ENCODE measurements at regions not wholly inside any gene's neighbourhood (a gene's known extent, or its start where the extent isn't known, plus 50 kb on each side); places are given as distances from the start of the nearest gene placed in this dataset.

- Histone ChIP-seq H3K4me2 (replicated peaks; ENCODE audit: extremely low read depth, low read length, poor library complexity, severe bottlenecking) (no peak overlapping the region), H3K27ac (ENCODE audit: low read depth in 1 of 2, low read length in 2 of 2) (no peak overlapping the region), H4K20me1 (ENCODE audit: insufficient read depth, low read length) (no peaks in the 10 kb centered on the region), H3K79me2 (ENCODE audit: insufficient read depth, low read length) (no peaks in the 10 kb centered on the region), H3K27me3 (ENCODE audit: control insufficient read depth in 2 of 2, insufficient read depth in 2 of 2, low read length in 2 of 2) (no peaks in the 10 kb centered on the region), H3K36me3 (replicated peaks in 1 of 2; ENCODE audit: control insufficient read depth in 1 of 2, insufficient read depth in 2 of 2, low read length in 2 of 2) (no peaks in the 10 kb centered on the region), H3K9ac (ENCODE audit: insufficient read depth, low read length, poor library complexity, severe bottlenecking) (no peak overlapping the region), H3K9me3 (replicated peaks in 1 of 2; ENCODE audit: control insufficient read depth in 1 of 2, insufficient read depth in 1 of 2, low read length in 2 of 2) (peaks cover 0 to 3% of the 10 kb centered on the region in 2 donors), H3K4me1 (ENCODE audit: control insufficient read depth in 1 of 2, insufficient read depth in 2 of 2, low read length in 2 of 2) (no peaks in the 10 kb centered on the region), H2AFZ (ENCODE audit: insufficient read depth, low read depth, low read length, poor library complexity, severe bottlenecking) (no peak overlapping the region), H3K4me3 (replicated peaks in 1 of 3; ENCODE audit: low read depth in 2 of 3, low read length in 3 of 3) (no peak overlapping the region)
- H3K36me3 Mint-ChIP-seq = no peaks in the 10 kb centered on the region
- H3K4me1 Mint-ChIP-seq = no peaks in the 10 kb centered on the region
- intact Hi-C loops (cut with micrococcal nuclease) = no loop called here
- no peak overlapping the region for H3K4me3 Mint-ChIP-seq
- no peak for DNase-seq
- TF ChIP-seq CTCF (IDR thresholded peaks at IDR 0.05) = no peak
- H3K9me3 Mint-ChIP-seq = peaks cover 2 to 22% (median 7%) of the 10 kb centered on the region in 7 donors
- WGBS (ENCODE audit: insufficient coverage) = 100% methylated on average over 2 of the region's 5 CpGs
- H3K27me3 Mint-ChIP-seq (ENCODE audit: low read depth in 3 of 3) = no peaks in the 10 kb centered on the region
- H3K27ac Mint-ChIP-seq = no peak overlapping the region
These were observed 449.5 kb upstream of the CAMK1G start for GRCh38 chr1:209134001-209134400.

- no CpG with 5 or more reads among the region's 1 CpG for WGBS (ENCODE audit: insufficient coverage)
- no peak for TF ChIP-seq CTCF (IDR thresholded peaks at IDR 0.05)
- Histone ChIP-seq H3K79me2 (ENCODE audit: insufficient read depth, low read length) (no peaks in the 10 kb centered on the region), H3K9me3 (replicated peaks in 1 of 2; ENCODE audit: control insufficient read depth in 1 of 2, insufficient read depth in 1 of 2, low read length in 2 of 2) (no peaks in the 10 kb centered on the region), H3K27ac (ENCODE audit: low read depth in 1 of 2, low read length in 2 of 2) (no peak overlapping the region), H3K9ac (ENCODE audit: insufficient read depth, low read length, poor library complexity, severe bottlenecking) (no peak overlapping the region), H3K4me1 (ENCODE audit: control insufficient read depth in 1 of 2, insufficient read depth in 2 of 2, low read length in 2 of 2) (no peaks in the 10 kb centered on the region), H2AFZ (ENCODE audit: insufficient read depth, low read depth, low read length, poor library complexity, severe bottlenecking) (no peak overlapping the region), H3K36me3 (replicated peaks in 1 of 2; ENCODE audit: control insufficient read depth in 1 of 2, insufficient read depth in 2 of 2, low read length in 2 of 2) (no peaks in the 10 kb centered on the region), H3K27me3 (ENCODE audit: control insufficient read depth in 2 of 2, insufficient read depth in 2 of 2, low read length in 2 of 2) (no peaks in the 10 kb centered on the region), H3K4me2 (replicated peaks; ENCODE audit: extremely low read depth, low read length, poor library complexity, severe bottlenecking) (no peak overlapping the region), H3K4me3 (replicated peaks in 1 of 3; ENCODE audit: low read depth in 2 of 3, low read length in 3 of 3) (no peak overlapping the region), H4K20me1 (ENCODE audit: insufficient read depth, low read length) (no peaks in the 10 kb centered on the region)
- Mint-ChIP-seq H3K36me3 (no peaks in the 10 kb centered on the region), H3K4me3 (no peak overlapping the region), H3K27me3 (ENCODE audit: low read depth in 3 of 3) (no peaks in the 10 kb centered on the region), H3K27ac (no peak overlapping the region), H3K9me3 (peaks cover 0 to 14% (median 2%) of the 10 kb centered on the region in 7 donors), H3K4me1 (no peaks in the 10 kb centered on the region)
- intact Hi-C loops (cut with micrococcal nuclease) = no loop called here
- DNase-seq = no peak
These were observed 439.6 kb upstream of the CAMK1G start for GRCh38 chr1:209143916-209144315.
